PC-3 (cell line): ENCODE measurements at regions not wholly inside any gene's neighbourhood (a gene's known extent, or its start where the extent isn't known, plus 50 kb on each side); places are given as distances from the start of the nearest gene placed in this dataset.

Experiments
- CTCF ChIP-seq: fragments of 300-600 bp; sonication (generic); conservative IDR thresholded peaks from 2 replicates; pipeline ENCODE4 v1.5.1; 2017; ENCODE audit warnings: antibody characterized with exemption, low read depth, mild to moderate bottlenecking, low read length
- EZH2phosphoT487 ChIP-seq: fragments of 300-600 bp; sonication (generic); IDR thresholded peaks from 2 replicates; pipeline ENCODE4 v1.6.1; 2018; ENCODE audit warnings: mild to moderate bottlenecking, antibody characterized with exemption, low read length, borderline replicate concordance

- no peak for TF ChIP-seq CTCF
- no peak for TF ChIP-seq EZH2phosphoT487
Observed at GRCh38 chr15:38847666-38848065, 283.1 kb upstream of the RASGRP1 start.
